HepG2 (cell line): ENCODE measurements at regions not wholly inside any gene's neighbourhood (a gene's known extent, or its start where the extent isn't known, plus 50 kb on each side); places are given as distances from the start of the nearest gene placed in this dataset.

Experiments used
- CC2D1A ChIP-seq: sonication (generic); formaldehyde crosslinking; IDR thresholded peaks from 2 replicates; pipeline ENCODE4 v1.8.1; 2023; ENCODE audit warnings: mild to moderate bottlenecking, missing genetic modification reagents
- ELF1 ChIP-seq: sonication (generic); formaldehyde crosslinking; IDR thresholded peaks from 2 replicates; pipeline ENCODE4 v1.4.0; 2020; ENCODE audit warnings: missing genetic modification reagents
- GMEB2 ChIP-seq: IDR thresholded peaks from 2 replicates; pipeline ENCODE4 v1.6.1; 2016; ENCODE audit warnings: missing biosample characterization, missing genetic modification reagents, low read depth
- MAFG ChIP-seq: sonication (generic); formaldehyde crosslinking; IDR thresholded peaks from 2 replicates; pipeline ENCODE4 v1.5.1; 2020; ENCODE audit warnings: mild to moderate bottlenecking, missing genetic modification reagents
- MXD4 ChIP-seq: IDR thresholded peaks from 2 replicates; pipeline ENCODE4 v1.6.1; 2016; ENCODE audit warnings: mild to moderate bottlenecking, missing biosample characterization, missing genetic modification reagents
- NFYB ChIP-seq: sonication (generic); formaldehyde crosslinking; IDR thresholded peaks from 2 replicates; pipeline ENCODE4 v1.4.0; 2020; ENCODE audit warnings: missing genetic modification reagents
- PLSCR1 ChIP-seq: sonication (generic); formaldehyde crosslinking; IDR thresholded peaks from 2 replicates; pipeline ENCODE4 v1.5.0; 2020; ENCODE audit warnings: missing genetic modification reagents, mild to moderate bottlenecking, borderline replicate concordance
- RCOR2 ChIP-seq: IDR thresholded peaks from 2 replicates; pipeline ENCODE4 v1.6.1; 2016; ENCODE audit warnings: missing biosample characterization, missing genetic modification reagents
- SOX6 ChIP-seq, 2 experiments: fragments of 450-650 bp in 1 of 2; sonication (generic) in 1 of 2; formaldehyde crosslinking in 1 of 2; IDR thresholded peaks; 2 replicates each; pipeline versions ENCODE4 v1.4.0 to v1.6.1; 2017 to 2020; ENCODE audit warnings: antibody characterized with exemption in 1 of 2, mild to moderate bottlenecking in 1 of 2, missing genetic modification reagents in 1 of 2
- TMF1 ChIP-seq: sonication (generic); formaldehyde crosslinking; IDR thresholded peaks from 2 replicates; pipeline ENCODE4 v1.8.1; 2022; ENCODE audit warnings: low read depth, missing genetic modification reagents
- ZBTB38 ChIP-seq: sonication (generic); formaldehyde crosslinking; IDR thresholded peaks from 2 replicates; pipeline ENCODE4 v1.5.1; 2020; ENCODE audit warnings: mild to moderate bottlenecking, missing genetic modification reagents
- TF ChIP-seq, protein P1 (sequence below): sonication (generic); formaldehyde crosslinking; IDR thresholded peaks from 2 replicates; pipeline ENCODE4 v1.5.1; 2020; ENCODE audit warnings: mild to moderate bottlenecking, missing genetic modification reagents
- TF ChIP-seq, protein P2 (sequence below): sonication (generic); formaldehyde crosslinking; IDR thresholded peaks from 2 replicates; pipeline ENCODE4 v1.4.0; 2020; ENCODE audit warnings: low read depth, mild to moderate bottlenecking, missing genetic modification reagents
- TF ChIP-seq, protein P3 (sequence below): sonication (generic); formaldehyde crosslinking; IDR thresholded peaks from 2 replicates; pipeline ENCODE4 v1.5.0; 2020; ENCODE audit warnings: missing genetic modification reagents, mild to moderate bottlenecking, borderline replicate concordance

DNA sequence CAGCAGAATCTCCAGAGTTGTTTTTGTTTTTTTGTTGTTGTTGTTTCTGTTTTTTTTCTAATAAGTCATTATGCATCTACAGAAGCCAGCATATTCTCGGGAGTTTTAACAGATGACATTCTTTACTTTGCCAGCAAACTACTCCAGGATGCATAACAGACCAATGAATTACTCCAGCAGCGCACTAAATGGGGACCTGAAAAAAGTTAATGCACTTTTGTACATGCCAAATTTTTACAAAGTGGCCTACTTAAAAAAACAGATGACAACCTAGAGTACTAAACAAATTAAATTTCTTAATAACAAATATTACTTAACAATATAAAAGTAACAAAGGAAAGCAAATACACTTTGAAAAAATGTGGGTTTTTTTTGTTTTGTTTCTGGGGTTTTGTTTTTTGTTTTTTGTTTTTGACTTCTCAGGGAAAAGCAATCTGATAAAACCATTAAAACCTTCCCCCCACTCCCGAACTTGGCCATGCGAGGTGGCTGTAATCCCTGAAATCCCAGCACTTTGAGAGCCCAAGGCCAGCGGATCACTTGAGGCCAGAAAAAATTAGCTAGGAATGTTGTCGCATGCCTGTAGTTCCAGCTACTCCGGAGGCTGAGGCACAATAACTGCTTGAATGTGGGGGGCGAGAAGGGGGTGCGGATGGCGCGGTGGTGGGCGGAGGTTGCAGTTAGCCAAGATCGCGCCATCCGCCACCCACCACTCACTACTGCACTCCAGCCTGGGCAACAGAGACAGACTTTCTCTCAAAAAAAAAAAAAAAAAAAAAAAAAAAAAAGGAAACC lies 352.4 kb downstream of the CETN3 start (continued):
- TF ChIP-seq, protein P1, sequence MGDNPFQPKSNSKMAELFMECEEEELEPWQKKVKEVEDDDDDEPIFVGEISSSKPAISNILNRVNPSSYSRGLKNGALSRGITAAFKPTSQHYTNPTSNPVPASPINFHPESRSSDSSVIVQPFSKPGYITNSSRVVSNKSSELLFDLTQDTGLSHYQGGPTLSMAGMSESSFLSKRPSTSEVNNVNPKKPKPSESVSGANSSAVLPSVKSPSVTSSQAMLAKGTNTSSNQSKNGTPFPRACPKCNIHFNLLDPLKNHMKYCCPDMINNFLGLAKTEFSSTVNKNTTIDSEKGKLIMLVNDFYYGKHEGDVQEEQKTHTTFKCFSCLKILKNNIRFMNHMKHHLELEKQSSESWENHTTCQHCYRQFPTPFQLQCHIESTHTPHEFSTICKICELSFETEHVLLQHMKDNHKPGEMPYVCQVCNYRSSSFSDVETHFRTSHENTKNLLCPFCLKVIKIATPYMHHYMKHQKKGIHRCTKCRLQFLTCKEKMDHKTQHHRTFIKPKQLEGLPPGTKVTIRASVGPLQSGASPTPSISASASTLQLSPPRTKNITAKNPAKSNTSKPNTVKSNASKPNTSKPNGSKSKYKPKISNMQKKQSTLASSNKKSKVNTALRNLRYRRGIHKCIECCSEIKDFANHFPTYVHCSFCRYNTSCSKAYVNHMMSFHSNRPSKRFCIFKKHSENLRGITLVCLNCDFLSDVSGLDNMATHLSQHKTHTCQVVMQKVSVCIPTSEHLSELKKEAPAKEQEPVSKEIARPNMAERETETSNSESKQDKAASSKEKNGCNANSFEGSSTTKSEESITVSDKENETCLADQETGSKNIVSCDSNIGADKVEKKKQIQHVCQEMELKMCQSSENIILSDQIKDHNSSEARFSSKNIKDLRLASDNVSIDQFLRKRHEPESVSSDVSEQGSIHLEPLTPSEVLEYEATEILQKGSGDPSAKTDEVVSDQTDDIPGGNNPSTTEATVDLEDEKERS (CRISPR knock-in tag): no peak
- no peak for TF ChIP-seq MAFG (CRISPR knock-in tag)
- TF ChIP-seq, protein P2, sequence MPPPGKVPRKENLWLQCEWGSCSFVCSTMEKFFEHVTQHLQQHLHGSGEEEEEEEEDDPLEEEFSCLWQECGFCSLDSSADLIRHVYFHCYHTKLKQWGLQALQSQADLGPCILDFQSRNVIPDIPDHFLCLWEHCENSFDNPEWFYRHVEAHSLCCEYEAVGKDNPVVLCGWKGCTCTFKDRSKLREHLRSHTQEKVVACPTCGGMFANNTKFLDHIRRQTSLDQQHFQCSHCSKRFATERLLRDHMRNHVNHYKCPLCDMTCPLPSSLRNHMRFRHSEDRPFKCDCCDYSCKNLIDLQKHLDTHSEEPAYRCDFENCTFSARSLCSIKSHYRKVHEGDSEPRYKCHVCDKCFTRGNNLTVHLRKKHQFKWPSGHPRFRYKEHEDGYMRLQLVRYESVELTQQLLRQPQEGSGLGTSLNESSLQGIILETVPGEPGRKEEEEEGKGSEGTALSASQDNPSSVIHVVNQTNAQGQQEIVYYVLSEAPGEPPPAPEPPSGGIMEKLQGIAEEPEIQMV (CRISPR knock-in tag): no peak
- TF ChIP-seq, protein P3, sequence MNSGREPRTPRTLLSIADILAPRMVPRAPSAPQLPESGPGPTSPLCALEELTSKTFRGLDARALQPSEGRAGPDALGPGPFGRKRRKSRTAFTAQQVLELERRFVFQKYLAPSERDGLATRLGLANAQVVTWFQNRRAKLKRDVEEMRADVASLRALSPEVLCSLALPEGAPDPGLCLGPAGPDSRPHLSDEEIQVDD: no peak
- no peak for TF ChIP-seq NFYB (CRISPR knock-in tag)
- no peak for TF ChIP-seq ELF1
- no peak for TF ChIP-seq ZBTB38
- TF ChIP-seq SOX6 (IDR thresholded peaks at IDR 0.05): no peak
- no peak for TF ChIP-seq SOX6 (CRISPR knock-in tag; IDR thresholded peaks at IDR 0.05)
- TF ChIP-seq CC2D1A: no peak
- TF ChIP-seq GMEB2: no peak
- TF ChIP-seq TMF1 (CRISPR knock-in tag): no peak
- TF ChIP-seq PLSCR1 (CRISPR knock-in tag): no peak
- TF ChIP-seq RCOR2 (CRISPR knock-in tag): no peak
- TF ChIP-seq MXD4 (CRISPR knock-in tag): no peak
